ENCODE measurements at regions not wholly inside any gene's neighbourhood (a gene's known extent, or its start where the extent isn't known, plus 50 kb on each side); places are given as distances from the start of the nearest gene placed in this dataset.

DNA sequence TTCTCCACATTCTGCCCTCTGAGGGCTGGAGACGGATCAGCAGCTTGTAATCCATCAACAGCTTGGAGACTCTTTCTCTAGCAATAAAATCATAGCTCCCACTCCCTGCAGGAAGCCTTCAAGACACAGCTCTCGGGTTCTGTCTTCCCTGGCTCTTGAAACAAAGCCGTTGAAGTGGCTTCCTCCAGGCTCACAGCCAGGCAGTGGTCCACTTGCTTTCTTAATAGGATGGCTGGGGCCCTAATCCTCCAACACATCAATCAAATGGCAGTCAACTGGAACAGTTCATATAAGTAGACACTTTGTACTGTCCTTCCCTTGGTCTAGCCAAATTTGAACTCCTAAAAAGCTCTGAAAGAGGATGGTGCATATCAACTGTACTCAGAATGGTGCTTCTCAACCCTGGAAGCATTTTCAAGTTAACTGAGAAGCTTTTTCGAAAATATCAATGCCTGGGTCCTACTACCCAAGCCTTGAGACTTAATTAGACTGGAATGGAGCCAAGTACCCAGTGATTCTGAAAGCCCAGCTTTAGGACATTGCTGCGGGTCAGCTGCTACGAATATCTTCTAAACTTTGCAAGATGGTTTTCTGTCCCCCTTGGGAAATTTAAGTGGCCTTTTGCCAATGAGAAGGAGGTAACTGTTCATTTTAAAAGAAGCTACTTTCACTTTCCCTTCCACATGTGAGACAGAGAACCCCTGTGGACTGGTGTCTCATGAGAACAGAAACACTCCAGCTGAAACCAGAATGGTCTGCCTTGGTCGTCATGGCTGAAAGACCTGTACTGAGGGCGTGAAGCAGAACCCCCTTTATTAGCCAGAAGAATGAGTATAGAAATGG, 74.7 kb downstream of the SC5D start:
- TF ChIP-seq, protein P1, sequence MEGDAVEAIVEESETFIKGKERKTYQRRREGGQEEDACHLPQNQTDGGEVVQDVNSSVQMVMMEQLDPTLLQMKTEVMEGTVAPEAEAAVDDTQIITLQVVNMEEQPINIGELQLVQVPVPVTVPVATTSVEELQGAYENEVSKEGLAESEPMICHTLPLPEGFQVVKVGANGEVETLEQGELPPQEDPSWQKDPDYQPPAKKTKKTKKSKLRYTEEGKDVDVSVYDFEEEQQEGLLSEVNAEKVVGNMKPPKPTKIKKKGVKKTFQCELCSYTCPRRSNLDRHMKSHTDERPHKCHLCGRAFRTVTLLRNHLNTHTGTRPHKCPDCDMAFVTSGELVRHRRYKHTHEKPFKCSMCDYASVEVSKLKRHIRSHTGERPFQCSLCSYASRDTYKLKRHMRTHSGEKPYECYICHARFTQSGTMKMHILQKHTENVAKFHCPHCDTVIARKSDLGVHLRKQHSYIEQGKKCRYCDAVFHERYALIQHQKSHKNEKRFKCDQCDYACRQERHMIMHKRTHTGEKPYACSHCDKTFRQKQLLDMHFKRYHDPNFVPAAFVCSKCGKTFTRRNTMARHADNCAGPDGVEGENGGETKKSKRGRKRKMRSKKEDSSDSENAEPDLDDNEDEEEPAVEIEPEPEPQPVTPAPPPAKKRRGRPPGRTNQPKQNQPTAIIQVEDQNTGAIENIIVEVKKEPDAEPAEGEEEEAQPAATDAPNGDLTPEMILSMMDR (IDR thresholded peaks at IDR 0.05) = no peak
- TF ChIP-seq POLR2A (IDR thresholded peaks at IDR 0.05) = no peak
